ENCODE measurements at regions not wholly inside any gene's neighbourhood (a gene's known extent, or its start where the extent isn't known, plus 50 kb on each side); places are given as distances from the start of the nearest gene placed in this dataset.

DNA sequence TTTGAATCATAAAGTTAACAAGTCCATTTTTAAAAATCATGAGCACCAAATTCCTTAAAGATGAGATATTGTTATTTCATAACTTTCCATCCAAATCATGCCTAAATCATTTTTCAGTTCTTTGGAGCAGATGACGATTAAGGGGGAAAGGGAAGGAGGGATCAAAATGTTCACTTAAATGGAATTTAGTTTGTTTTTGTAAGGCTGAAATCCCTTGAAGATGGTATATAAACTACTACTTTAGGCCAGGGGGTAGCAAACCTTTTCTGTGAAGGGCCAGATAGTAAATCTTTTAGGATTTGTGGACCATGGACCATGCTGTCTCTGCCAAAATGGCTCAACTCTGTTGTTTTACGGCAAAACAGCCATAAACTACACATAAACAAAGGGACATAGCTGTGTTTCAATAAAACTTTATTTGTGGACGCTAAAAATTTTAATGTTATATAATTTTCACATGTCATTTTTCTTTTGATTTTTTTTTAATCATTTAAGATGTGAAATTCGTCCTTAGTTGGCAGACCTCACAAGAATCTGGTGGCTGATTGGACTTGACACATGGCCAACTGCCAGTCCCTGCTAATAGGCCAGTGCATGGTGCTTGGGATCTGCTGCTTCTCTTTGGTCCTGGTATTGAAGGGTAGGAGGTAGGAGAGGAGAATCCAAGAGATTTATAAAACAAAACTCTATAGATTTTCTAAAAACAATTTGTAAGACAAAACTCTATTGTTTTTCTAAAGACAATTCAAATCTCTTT, 52.0 kb upstream of the RTN4 start:
- TF ChIP-seq, protein P1, sequence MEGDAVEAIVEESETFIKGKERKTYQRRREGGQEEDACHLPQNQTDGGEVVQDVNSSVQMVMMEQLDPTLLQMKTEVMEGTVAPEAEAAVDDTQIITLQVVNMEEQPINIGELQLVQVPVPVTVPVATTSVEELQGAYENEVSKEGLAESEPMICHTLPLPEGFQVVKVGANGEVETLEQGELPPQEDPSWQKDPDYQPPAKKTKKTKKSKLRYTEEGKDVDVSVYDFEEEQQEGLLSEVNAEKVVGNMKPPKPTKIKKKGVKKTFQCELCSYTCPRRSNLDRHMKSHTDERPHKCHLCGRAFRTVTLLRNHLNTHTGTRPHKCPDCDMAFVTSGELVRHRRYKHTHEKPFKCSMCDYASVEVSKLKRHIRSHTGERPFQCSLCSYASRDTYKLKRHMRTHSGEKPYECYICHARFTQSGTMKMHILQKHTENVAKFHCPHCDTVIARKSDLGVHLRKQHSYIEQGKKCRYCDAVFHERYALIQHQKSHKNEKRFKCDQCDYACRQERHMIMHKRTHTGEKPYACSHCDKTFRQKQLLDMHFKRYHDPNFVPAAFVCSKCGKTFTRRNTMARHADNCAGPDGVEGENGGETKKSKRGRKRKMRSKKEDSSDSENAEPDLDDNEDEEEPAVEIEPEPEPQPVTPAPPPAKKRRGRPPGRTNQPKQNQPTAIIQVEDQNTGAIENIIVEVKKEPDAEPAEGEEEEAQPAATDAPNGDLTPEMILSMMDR (IDR thresholded peaks at IDR 0.05; ENCODE audit: insufficient read depth, missing control alignments), result no peak
- FAIRE-seq (no peak), DNase-seq (ENCODE audit: insufficient read length, low spot score) (no peak)

DNA sequence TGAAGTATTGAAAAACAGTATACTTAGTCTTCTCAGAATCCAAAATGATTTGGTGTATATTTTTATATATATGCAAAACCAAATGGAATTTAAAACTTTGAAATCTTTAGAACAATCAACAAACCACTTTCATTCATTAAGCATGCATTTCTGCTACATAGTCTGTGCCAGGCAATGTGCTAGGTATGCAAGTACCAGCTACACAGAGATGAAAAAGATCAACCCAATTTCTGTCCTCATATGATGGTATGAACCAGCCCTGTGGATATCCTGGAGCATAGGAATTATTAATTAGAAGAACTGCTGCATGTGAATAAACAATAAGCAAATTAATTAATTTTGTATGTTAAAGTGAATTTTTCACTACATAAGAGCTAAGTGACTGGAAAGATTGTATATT, 51.2 kb upstream of the RTN4 start:
- no peak for DNase-seq (ENCODE audit: insufficient read length, low spot score)
- no peak for FAIRE-seq
- TF ChIP-seq, protein P1 (IDR thresholded peaks at IDR 0.05; ENCODE audit: insufficient read depth, missing control alignments), result no peak

DNA sequence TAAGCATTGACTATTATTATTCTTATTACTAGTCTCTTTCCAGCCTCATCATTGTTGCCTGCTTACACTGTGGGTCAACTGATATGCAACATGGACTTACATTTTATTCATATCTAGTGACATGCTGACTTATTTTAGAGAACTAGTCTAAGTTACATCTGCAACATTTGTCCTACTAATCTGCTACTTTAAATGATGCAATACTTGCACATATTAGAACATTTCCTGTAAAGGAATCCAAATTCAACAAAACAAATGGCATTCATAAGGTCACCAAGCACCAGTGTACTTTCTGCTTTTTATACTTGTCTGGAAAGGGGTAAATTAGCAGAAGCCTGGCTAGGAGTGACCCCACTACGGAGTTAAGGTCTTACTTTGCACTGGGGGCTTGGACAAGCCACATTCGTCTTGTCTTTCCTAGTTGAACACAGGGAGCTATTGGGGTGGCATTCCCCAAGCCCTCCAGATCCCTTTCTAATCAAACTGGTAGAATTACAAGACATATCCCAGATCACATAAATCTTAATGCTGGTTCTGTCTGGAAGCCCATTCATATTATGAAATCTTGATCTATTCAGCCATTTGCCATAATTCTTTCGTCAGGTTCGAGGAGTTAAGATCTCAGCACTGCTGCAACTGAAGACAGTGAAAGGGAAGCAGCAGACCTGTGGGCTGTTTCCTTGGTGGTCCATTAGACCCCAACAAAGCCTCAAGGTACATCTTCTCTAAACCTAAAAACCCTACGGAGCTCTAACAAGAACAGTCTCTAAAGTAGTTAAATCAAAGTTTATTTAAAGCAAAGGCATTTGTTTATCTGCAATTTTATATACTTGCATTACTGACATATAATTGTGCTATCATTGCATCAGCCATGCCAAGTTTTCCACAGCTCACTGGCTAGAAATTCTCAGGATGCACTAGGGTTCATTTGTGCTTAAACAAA, 49.9 kb upstream of the RTN4 start:
- TF ChIP-seq, protein P1 (IDR thresholded peaks at IDR 0.05; ENCODE audit: insufficient read depth, missing control alignments), result no peak
- FAIRE-seq (no peak), DNase-seq (ENCODE audit: insufficient read length, low spot score) (no peak)

All from D721Med (cell line).